ENCODE measurements at regions not wholly inside any gene's neighbourhood (a gene's known extent, or its start where the extent isn't known, plus 50 kb on each side); places are given as distances from the start of the nearest gene placed in this dataset.
"Not testable (repeated sequence)": the region's sequence is repeated elsewhere in the genome, so short reads cannot be mapped to it uniquely, and the experiment has no call there.

DNA sequence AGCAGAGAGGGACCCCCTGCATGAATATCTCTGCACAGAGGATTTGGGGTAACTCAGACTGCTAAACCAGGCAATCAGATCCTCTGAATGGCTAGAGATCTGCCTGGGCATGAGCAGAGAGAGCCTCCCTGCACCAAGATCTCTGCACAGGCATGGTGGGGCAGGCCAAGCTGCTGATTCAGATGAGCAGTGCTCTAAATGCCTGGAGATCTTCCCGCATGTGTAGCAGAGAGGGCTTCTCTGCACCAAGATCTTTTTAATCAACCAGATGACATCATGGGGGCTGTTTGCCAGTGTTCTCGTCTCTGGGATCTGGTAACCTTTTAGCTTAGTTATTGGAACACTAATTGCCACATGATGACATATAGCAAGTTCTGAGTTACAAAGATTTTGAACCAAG, 301.3 kb upstream of the GALNT5 start:
- no peak for DNase-seq

DNA sequence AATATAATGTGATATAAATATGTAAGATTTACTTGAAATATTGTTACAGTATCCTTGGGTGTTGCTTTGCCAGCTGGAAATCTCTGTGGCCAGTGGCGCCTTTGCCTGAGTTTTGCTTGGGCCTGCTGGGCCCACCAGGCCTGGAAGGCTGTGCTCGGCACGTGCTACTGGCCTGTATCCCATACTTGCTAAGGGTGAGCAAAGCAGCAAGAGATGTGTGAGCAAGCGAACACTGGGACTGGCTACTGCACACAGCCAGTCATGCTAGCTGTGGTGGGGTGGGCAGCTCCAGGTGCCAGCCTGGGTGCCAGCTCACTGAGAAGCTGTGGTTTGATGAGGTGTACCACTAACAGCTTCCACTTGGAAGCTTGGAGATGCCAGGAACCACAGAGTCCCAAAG, 299.1 kb upstream of the GALNT5 start:
- no peak for DNase-seq

DNA sequence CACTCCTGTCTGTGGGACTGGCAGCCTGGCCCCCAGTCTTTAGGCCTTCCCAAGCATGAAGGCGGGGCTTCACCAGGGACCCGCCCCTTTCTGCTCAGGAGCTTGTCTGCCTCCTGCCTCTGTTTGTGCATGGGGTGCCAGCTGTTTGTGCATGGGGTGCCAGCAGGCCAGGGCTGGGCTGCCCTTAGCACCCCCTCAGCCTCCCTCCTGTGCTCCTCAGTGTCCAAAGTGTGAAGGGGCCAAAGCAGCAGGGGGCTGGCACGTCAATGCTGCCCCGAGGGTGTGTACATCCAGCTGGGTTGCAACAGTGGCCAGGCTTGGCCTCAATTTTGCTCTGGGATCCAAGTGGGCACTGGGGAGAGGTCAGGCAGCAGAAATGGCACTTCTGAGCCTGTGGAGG, 298.0 kb upstream of the GALNT5 start:
- DNase-seq = no peak

DNA sequence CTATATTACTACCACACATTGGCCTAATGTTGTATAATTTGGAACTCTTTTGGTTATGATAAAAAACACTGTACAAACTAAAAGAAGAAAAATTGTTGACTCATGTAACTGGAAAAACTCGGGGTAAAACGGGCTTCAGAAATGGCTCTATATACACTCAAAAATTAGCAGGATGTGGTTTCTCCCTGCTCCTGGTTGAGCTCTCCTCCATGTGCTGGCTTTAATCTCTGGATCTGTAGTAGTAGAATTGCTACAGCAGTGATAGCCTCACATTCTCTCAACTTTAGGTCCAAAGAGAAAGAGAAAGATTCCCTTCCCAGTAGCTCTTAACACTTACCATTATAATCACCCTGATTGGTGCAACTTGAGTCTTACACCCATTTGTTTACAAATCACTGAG, 274.9 kb upstream of the GALNT5 start:
- DNase-seq = no peak

DNA sequence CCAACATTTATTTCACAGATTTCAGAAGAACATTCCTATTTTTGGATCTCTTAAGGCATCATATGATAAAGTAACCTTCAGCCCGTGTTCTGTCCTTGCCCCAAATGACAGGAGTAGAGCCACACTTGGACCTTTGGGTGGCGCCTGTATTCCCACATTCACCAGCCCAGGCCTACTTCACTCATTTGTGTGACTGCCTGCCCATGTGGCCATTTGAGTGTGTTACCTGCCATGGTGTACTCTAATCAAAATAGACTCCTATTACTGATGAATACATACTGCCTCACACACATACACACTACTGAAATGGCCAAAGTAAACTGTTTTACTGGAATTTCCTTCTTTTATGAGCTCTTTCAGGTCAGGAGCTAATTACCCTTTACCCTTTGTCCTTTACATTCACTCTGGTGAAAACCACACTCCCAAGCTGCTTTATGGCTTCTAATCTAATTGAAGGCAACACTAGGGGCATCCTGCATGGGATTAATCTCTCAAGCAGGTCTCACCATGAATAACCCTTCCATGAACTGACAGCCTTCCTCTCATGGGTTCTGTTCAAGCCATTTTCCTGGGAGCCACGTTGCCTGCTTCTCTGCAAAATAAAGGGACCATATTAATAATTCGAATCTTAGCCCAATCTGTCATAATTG, 271.0 kb upstream of the GALNT5 start:
- DNase-seq = no peak

DNA sequence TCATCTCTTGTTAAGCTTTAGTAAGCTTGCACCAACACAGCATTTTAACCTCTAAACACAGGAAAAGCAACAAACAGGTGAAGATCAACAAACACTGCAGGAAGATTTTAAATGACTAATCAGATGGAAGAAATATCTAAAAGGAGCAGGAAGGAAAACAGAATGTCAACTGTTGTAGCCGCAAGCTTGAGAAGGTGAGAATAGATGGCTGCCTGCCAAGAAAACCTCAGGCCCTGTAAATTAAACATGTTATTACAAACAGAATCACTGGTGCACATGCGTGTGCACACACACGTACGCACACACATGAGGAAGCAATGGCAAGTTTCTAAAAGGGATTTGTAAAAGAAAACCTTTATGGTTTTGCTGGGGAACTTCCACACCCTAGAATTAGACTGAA, 257.8 kb upstream of the GALNT5 start:
- no peak for DNase-seq

DNA sequence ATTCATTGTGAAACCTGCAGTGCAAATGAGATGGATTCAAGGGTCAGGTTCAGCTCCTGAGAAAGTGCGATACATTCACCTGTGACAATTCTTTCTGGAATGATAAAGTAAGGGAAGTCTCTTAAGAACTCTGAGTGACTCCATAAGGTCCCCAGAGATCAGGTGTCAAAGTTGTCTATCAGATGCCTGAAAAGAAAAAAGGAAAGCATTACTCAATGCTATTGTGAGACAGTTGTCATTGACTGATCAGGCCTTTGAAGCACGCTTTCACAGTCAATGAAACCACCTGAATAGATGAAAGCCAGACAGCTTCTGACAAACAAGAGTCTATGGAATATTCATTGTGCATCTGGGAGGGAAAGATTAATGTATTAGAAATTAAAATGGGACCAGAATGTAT, 252.7 kb upstream of the GALNT5 start:
- no peak for DNase-seq

DNA sequence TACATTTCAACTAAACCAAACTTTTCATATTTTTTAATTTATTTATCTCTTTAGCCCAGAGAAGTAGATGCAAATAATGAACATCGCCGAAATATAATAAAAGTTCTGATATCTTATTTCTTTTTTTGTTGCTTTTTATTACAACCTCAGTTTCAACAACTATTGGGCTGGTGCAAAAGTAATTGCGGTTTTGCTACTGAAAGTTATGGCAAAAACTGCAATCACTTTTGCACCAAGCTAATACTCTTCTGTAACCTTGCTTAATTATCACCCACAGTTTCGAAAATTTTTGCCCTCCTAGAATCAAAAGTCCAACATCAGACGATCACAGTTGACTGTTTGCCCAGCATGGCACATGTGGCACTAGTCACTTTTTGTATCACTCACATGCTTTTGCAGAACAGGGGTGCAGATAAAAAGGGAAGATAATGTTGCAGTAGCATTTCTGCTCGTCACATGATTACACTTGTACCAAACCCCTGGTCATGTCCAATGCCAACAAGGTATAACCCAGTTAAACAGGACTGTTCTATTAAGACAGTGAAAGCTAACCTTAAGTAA, 242.4 kb upstream of the GALNT5 start:
- DNase-seq = no peak

DNA sequence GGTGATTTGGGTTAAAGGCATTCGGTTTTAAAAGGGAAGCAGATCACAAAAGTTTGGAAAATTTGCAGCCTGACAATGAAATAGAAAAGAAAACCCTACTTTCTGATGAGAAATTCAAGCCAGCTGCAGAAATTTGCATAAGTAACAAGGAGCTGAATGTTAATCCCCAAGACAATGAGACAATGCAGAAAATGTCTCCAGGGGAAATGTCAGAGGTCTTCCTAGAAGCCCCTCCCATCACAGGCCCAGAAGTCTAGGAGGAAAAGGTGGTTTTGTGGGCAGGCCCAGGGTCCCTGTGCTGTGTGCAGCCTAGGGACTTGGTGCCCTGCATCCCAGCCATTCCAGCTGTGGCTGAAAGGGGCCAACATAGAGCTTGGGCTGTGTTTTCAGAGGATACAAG, 234.2 kb upstream of the GALNT5 start:
- DNase-seq = not testable (repeated sequence)

DNA sequence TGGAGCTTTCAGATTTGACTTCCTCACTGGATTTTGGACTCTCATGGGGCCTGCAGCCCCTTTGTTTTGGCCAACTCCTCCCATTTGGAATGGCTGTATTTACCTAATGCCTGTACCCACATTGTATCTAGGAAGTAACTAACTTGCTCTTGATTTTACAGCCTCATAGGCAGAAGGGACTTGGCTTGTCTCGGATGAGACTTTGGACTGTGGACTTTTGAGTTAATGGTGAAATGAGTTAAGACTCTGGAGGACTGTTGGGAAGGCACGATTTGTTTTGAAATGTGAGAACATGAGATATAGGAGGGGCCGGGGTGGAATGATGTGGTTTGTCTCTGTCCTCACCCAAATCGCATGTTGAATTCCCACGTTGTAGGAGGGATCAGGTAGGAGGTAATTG, 233.4 kb upstream of the GALNT5 start:
- no peak for DNase-seq

DNA sequence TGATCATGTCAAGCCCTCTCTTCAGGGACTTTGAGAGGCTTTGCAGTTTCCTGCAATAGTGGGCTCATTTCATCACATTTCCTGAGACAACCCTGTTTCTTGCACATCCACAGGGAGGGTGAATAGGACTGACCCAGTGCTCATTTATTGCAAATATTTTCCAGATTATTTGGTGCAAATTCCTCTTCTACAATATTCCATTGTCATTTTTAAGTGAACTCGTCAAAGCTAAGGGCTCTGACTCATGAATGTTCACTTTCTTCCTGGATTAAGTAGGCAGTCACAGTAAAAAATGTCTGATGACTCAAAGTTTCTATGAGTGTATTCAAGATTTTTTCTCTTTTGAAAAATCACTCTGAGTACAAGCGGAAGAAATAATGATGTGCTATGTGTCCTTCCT, 225.5 kb upstream of the GALNT5 start:
- no peak for DNase-seq

DNA sequence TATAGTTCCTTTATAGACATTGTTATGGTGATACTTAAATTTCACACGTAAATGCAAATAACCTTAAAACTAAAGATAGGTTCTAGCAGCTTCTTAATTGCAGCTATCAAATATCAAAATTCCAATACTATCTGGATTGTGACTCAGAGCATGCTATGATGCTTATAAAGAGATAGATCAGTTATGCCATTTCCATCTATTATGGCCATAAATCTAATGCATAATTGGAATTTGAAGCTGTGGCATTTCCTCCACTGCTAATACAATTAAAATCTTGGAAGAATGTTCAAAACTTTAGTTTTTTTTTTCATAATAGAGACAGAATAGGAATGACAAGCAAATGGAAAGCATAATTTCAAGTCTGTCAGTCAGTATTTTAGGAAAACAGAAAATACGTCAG, 220.8 kb upstream of the GALNT5 start:
- no peak for DNase-seq

DNA sequence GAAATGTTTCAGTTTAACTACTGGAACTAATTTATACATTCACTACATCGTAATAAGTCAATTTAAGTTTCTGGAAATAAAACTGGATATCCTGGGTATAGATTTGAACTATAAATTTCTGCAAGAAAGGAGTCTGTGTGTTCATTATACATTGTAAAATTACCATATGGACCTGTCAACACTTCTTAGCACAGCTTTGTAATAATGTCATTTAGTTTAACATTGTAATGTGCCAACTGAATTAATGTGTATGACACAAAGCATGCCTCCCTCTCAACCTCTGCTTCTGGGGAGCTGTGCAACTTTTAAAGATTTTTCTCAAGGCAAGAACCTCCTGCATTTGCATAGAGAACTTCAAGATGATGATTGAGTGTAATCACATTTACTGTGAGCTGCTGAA, 213.7 kb upstream of the GALNT5 start:
- DNase-seq = no peak

DNA sequence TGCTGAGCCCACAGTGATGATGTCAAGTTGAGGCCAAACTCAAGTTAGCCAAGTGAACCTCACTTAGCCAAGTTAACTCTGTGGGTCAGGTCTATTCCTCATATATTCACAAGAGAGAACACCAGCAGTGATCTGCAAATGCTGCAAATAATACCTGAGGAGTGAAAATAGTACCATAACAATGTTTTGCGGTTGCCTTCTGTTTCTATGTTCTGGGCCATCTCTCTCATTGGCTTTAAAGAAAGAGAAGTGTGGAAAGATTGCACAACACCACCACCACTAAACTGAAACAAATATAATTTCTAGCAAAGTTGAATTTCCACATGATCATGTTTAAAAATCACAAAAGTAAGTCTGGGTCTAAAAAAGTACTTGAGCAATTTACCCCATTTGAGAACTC, 211.1 kb upstream of the GALNT5 start:
- no peak for DNase-seq

DNA sequence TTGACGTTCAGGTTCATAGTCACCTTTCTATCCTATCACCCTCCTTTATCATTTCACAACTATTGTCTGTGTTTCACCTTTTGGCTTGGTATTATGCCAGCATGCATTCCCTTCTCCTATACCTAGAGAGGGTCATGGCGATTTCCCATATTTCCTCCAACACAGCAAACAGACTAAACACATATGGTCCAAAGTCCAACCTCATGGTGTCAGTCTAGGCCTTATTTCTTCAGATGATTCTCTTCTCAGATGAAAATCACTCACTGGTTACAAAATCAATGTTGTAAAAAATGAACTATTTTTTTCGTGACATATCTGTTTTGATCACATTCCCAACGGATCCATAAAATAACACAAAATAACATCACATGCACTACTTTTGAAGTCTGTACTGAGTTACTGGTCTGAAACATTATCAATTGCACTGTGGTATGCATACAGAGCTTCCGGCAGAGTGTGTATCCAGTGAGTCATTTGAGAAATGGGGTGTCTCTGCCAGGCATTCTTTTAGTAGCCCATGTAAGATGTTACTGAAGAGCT, 204.8 kb upstream of the GALNT5 start:
- DNase-seq = no peak

DNA sequence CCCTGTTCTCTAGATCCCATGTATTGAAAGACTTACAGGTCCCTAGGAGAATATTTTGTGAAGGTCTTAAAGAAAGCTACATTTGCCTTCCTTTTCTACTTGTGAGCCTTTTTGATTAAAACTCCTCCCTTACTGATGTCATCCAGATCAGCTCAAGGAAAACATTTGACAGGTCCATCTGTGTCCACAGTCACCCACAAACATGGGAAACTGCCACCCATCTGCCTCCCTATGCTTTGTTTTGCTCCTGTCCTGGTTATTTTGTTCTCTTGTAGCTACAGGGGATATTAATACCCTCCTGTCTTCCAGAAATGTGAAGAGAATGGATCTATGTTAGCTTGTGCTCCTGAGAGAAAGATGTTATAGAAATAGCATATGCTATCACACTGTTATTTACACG, 203.6 kb upstream of the GALNT5 start:
- DNase-seq = no peak

DNA sequence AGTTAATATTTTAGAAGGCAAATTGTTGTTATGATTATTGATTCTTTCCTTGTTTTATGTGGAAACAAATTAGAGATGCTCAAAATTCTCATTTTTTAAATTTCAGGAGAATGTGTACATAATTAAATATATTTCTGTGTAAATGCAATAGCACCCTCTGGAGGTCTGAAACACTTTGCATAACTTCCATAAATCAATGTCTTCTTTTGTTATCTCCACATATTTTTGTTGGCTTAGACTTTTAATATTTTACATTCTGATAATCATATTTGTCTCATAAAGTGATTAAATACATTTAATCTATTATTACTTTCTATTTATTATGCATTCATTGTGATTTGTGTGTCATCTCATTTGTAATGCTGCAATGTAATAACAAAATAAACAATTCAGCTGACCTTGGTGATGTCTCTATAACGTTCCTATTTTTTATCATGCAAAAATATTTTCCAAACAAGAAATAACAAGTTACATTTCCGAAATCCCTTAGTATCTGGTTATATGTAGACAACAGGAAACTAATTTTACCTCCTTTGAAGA, 201.8 kb upstream of the GALNT5 start:
- DNase-seq = peak; percentile 32 to 76

DNA sequence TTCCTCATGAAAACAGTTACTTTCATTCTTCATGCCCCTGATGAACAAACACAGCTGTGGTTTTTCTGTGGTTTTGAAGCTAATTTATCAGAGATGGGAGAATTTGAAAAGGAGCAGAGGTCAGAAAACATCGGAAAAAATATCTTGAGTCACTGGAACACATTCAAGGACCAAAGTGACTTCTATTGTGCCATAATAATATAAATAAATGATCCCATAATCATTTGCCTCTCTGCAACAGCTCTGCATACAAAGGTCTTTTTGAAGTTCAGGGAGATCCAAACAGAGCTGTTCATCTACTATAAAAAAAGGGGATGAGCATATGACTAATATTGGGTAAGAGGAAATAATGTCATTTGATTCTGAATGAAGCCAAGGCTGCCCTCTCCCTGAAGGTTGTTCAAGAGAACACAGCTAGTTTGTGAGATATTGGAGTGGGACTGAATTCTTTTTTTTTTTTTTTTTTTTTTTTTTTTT, 201.3 kb upstream of the GALNT5 start:
- DNase-seq = no peak

DNA sequence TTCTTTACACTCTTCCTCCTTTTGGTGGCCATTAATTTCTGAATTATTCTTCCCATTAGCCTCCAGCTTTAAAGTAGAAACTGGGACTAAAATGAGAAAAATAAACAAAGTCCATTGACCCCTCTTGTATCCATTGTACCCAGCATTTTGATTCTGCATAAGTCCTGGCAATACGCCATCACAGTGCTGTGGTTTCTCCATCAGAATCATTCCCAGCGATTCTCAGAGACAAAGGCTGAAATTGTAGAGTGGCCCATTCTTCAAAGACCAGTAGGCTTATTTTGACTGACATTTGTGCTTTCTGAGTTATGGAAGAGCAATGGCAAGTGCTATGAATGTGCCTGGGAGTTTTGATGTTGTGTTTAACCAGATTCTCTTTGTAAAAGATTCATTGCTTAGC, 199.3 kb upstream of the GALNT5 start:
- no peak for DNase-seq

DNA sequence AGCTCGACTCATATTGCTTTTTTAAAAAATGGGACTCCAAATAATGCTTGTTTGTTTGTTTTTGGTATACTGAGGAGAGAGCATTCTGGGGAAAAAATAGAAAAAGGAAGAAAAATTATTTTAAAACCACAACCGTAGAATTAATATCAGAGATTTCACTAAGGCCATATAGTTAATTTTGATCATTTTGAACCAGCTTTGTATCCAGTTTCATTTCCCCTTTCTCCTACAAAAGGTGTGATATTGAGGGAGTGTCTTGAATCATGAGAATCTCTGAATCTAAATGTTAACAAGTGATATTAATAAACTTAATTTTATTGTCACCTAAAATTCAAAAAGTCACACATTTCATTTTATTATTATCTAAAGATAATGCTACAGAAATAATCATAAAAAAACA, 198.5 kb upstream of the GALNT5 start:
- DNase-seq = no peak

DNA sequence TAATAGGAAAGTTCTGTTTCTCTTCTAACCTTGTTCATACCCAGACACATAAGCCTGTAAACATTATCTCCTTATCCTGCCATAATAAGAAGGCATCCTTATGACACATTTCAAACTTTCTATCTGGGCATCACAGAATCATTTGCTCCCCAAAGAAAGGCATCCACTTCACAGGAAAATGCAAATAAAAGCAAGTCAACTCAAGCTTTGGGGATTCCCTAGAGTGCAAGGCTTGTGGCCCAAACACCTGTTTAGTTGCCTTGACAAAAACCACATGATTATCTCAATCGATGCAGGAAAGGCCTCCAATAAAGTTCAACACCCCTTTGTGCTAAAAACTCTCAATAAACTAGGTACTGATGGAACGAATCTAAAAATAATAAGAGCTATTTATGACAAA, 195.7 kb upstream of the GALNT5 start:
- no peak for DNase-seq

DNA sequence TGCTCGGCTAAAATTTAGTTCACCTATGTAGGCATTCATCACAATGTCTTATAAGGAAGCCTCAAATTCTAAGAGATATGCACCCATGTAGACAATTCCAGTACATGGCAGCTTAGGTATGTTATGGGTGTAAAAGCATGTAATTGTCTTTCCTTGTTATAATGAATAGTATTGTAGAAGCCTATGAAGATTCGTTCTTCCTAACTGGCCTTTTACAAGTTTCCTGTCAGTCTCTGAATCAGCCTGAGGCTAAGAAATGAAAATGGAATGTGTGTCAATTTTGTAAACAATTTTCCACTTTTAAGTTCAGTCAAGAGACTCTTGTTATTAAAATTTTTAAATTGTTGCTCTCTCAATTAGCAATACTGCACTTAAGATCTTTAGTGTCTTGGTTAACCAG, 189.9 kb upstream of the GALNT5 start:
- no peak for DNase-seq

DNA sequence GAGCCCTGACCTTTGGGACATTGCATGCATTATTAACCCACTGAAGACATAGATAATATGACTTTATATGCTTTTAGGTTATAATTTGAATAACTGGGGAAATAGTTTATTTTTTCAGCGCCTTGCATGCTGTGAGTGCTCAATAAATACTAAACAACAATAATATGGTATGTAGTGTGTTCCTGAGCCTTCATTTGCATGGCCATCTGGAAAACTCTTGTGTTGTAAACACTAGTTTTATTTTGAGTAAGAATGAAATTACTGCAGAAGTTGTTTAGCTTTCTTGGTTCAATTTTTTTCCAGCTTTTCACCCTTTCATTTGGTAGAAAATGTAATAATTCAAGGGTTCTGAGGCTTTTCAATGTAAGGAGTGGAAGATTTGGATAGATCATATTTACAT, 189.3 kb upstream of the GALNT5 start:
- no peak for DNase-seq

DNA sequence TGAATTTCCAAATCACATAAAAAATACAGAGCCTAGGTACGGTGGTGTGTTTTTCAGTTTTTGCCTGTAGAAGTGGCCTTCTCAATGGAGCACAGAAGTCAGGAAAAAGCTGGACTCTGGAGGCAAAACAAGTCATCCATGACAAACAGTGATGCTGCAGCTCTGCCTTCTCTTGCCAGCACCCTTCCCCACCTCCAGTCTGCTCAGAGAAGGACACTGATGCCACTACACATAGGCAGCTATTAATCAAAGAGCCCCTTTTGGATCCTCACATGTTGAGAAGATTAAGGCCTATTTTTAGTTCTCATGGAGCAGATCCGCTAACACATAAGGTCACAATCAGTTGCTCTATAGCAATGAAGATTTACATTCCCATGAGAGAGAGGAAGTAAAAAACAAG, 181.6 kb upstream of the GALNT5 start:
- no peak for DNase-seq
